ENCODE measurements at regions not wholly inside any gene's neighbourhood (a gene's known extent, or its start where the extent isn't known, plus 50 kb on each side); places are given as distances from the start of the nearest gene placed in this dataset.

GRCh38 chr10:11395581-11396310, 215.7 kb downstream of the USP6NL start (continued):
- no peak for TF ChIP-seq CHD7 (IDR thresholded peaks at IDR 0.05; ENCODE audit: insufficient replicate concordance, low read length)

Data from H1 (cell line).